ELR (cell line): ENCODE measurements at regions not wholly inside any gene's neighbourhood (a gene's known extent, or its start where the extent isn't known, plus 50 kb on each side); places are given as distances from the start of the nearest gene placed in this dataset.

Source experiments
- DNase-seq: peaks from one replicate; pipeline ENCODE4 v3.0.0-alpha.2; 2015; ENCODE audit warnings: low read depth

DNA sequence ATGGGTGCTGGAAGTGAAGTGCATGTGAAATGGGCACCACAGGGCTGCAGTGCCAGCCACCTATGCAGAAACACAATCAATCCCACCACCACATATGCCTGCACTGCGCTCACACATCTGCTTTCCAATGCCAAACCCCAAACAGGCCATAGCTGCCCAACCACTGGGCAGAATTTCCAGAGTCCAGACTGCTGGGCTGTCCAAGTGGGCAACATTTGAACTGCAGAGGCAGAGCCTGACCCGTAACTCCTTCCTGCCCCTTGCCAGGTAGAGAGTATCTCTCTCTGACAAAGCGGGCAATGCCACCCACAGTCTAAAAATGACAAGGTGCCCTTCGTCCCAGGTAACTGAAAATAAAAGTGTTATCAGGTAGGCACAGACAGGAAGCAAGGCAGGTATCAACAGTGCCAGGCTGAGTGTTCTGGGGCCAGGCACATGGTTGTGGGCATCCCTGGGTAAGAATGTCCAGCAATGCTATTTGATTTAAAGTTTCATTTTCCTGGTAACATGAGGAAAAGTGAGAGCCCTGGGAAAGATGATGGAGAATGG is 79.5 kb downstream of the FOXA2 start:
- DNase-seq, result no peak

- DNase-seq, result no peak
Measured at GRCh38 chr20:22503577-22503976, 80.8 kb downstream of the FOXA2 start.

DNA sequence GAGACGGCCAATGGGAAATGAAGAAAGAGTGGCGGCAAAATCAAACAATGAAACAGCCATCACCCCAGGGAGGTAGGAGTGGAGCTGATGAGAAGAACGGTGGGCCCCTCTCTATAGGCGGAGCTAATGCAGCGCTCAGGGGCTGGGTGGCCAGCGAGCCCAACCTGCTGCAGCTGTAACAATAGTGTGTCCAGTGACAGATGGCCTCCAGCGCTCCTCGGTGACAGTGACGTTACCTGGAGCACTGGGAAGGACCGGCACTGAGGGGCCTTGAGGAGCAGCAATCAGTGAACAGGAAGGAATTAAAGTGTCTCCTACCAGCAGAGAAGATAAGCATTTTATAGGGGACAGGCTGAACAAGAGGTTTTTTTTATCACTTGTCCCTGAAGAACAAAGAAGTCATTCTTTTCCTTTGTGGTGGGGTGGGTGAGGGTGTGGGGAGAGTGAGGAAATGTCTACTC is 81.6 kb downstream of the FOXA2 start:
- DNase-seq, result no peak

- no peak for DNase-seq
Measured at GRCh38 chr20:22501566-22502344, 82.6 kb downstream of the FOXA2 start.

GRCh38 chr20:22501034-22501433 is 83.3 kb downstream of the FOXA2 start:
- DNase-seq, result no peak

GRCh38 chr20:22499515-22500166 is 84.7 kb downstream of the FOXA2 start:
- no peak for DNase-seq

DNA sequence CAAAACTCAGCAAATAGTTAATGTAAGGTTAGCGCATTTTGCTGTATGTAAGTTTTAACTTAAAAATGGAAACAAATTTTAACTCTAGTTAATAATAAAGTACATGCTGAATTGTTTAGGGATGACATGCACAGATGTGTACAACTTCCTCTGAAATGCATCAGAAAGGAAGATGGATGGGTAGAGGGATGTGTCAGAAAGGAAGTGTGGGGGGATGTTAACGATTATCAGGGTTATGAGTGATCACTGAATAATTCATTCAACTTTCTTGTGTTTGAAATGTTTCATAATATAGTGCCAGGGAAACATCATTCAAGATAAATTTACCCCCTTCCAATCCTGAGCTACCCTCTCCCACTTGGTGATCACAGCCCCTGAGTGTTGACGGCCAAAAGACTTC is 87.6 kb downstream of the FOXA2 start:
- no peak for DNase-seq

GRCh38 chr20:22495789-22496188 is 88.6 kb downstream of the FOXA2 start:
- DNase-seq, result no peak

DNA sequence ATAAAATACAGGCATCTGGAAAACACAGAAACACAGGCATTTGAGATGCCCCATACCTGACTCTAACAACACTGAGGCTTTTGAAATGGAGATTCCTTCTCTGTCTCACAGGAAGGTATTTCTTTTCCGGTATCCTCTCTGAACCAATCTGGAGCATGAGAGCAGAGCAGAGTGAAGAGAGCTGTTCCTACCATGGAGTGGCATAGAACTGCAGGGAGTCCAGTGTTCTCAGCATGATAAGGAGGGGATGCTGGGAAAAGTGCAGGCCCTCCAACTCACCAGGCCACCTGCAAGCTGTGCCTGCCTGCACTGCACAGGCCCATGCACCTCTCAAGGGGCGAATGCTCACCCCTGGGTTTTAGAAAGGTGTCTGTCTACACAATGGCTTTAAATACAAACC is 89.2 kb downstream of the FOXA2 start:
- DNase-seq, result no peak

- DNase-seq, result no peak
Measured at GRCh38 chr20:22492497-22492896, 91.9 kb downstream of the FOXA2 start.

- DNase-seq, result no peak
Measured at GRCh38 chr20:22491194-22491505, 93.2 kb downstream of the FOXA2 start.

DNA sequence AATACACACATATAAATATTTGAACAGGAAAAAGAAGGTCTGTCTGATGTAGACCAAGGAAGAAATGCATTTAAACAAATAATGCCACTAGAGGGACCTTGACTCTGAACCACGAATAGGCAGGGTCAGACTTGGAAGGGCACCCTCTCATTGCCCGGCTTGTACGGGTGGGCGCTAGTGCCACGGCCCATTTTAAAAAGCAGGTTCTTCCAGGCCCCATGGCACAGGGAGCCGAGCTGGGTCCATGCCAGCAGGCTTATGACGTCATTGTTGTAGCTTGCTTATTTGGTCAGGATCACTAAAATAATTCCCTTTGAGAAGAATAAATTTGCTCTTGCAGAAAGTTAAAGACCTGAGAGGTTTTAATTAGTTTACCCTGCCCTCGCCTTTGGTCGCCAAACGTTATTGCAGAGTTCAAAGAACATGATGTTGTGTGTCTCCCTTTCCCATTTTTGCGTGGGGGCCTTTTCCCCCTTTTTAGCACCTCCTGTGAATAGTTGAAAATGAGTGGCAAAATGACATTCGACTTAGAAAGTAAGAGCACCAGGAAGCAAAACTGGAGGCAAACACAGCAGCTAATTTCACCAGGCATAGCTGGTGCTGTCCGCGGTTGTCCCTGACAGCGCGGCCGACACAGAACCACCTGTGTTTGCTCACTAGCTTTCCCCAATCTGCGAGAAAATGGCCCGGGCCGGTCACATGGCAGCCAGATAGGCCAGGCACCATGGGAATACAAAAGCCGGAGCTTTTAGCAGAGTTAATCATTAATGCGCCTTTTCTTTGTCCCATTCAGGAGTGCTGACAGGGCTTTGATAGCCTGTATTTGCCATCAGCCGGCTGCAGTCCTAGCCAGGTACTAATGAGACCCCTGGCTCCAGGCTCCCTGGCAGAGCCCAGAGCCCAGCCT is 93.8 kb downstream of the FOXA2 start:
- DNase-seq, result no peak

DNA sequence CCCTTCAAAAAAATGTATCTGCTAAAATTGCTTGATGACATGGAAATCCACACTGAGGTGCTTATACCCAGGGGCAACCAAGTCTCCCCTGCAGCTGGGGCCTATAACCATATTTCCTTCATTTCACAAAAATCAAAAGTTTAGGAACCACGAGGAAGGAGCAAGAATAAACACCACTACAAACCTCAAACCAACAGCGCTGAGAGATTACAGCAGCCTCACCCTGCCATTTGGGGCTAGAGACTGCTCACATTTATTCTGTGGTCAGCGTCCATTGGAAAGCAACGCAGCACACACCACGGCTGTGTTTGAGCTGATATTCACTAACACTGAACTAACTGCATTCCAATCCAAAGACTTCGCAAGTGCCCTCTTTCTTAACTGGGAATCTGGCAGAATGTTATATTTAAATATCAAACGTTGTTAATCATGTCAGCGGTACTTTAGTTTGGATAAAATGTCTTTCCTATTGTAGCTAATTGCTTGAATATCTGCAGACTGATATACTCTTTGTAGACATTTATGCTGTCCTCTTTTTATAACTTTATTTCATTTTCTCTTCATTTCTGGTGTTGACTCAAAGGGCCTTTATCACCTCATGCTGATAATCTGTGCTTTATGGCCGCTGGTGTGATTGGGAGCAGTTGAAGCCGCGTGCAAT is 94.6 kb downstream of the FOXA2 start:
- DNase-seq, result no peak

DNA sequence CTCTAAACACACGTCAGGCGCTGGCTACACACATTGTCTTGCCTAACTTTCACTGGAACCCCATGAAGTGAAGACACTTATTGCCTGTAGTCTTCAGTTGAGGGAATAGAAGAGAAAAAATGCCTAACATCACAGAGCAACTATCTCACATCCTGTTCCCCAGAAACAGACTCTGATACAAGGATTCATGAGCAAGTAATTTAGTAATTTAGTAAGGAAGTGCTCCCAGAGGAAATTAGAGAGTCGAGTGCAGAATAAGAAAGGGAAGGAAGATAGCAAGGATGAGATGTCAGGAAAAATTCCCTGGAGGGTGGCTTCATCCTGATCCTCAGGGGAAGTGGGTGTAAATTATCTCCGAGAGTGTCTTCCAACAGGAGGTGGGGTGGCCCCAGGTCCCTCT is 104.0 kb downstream of the FOXA2 start:
- DNase-seq, result no peak

DNA sequence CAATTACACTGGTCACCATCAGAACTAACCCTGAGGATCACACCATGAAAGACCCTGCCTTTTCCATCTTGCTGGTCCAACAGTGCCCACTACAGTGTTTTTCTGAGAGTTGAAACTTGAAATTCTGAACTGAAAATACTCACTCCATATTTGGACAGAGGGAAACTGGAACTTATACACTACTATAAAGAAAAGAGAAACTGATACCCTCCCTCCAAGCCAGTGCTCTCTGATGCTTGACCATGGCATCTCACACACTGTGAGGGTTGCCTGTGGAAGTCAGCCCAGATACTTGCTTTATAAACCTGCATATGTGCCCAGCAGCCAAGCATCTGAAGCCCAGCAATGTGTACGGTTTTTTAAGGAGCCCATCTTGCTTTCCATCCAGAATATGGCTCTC is 108.7 kb downstream of the FOXA2 start:
- no peak for DNase-seq

GRCh38 chr20:22474224-22474623 is 110.1 kb downstream of the FOXA2 start:
- no peak for DNase-seq

DNA sequence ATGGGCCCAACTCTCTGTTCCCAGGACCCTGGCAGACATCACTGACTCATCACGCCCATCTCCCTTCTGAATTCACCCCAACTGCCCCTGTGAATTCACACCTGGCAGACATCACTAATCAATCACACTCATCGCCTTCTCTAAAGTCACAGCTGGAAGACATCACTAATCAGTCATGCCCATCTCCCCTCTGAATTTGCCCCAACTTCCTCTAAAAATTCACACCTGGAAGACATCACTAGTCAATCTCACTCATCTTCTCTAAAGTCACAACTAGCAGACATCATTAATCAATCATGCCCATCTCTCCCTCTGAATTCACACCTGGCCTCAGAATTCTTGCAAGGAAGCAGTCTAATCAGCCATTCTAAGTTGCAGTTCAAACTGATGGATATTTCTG is 111.1 kb downstream of the FOXA2 start:
- no peak for DNase-seq

- DNase-seq, result no peak
Measured at GRCh38 chr20:22472447-22473100, 111.8 kb downstream of the FOXA2 start.

DNA sequence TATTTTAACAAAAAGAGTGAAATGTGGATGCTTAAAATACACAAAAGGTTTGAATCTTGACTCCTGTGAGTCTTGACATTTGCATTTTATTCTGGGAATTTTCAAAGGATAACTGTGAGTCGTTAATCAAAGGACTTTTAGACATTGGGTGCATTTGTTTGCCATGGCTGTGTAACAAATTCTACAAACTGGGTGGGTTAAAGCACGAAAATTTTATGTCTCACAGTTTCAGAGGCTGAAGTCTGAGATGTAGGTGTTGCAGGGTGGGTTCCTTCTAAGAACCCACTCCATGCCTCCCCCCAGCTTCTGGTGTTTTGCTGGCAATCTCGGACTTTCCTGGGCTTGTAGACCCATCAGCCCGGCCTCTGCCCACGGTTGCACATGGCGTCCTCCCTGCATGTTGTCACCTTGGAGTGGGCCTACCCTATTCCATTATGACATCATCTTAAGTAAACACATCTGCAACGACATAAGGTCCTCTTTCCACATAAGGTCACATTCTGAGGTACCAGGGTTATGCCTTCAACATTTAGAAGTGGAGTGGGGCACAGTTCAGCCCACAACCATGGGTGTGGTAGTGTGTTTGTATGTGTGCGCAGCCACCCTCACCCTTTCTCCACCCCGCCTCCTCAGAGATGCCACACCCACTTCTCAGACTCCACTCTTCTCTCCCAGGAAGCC is 113.1 kb downstream of the FOXA2 start:
- no peak for DNase-seq

- DNase-seq, result no peak
Measured at GRCh38 chr20:22470620-22471026, 113.7 kb downstream of the FOXA2 start.
